ENCODE measurements at regions not wholly inside any gene's neighbourhood (a gene's known extent, or its start where the extent isn't known, plus 50 kb on each side); places are given as distances from the start of the nearest gene placed in this dataset.
"Not testable (repeated sequence)": the region's sequence is repeated elsewhere in the genome, so short reads cannot be mapped to it uniquely, and the experiment has no call there.

GRCh38 chr18:26637983-26638382, 89.6 kb upstream of the KCTD1 start:
- Mint-ChIP-seq H3K36me3 (ENCODE audit: low read depth) (no peaks in the 10 kb centered on the region), H3K9me3 (no peaks in the 10 kb centered on the region), H3K27ac (no peak overlapping the region), H3K4me3 (no peak overlapping the region), H3K4me1 (ENCODE audit: low read depth) (no peaks in the 10 kb centered on the region), H3K27me3 (ENCODE audit: low read depth) (peaks cover 4% of the 10 kb centered on the region)

- Mint-ChIP-seq H3K27ac (no peak overlapping the region), H3K27me3 (ENCODE audit: low read depth) (peaks cover 4% of the 10 kb centered on the region), H3K9me3 (no peaks in the 10 kb centered on the region), H3K4me1 (ENCODE audit: low read depth) (no peaks in the 10 kb centered on the region), H3K4me3 (no peak overlapping the region), H3K36me3 (ENCODE audit: low read depth) (no peaks in the 10 kb centered on the region)
These were observed 89.0 kb upstream of the KCTD1 start for GRCh38 chr18:26637324-26637723.

- Mint-ChIP-seq H3K4me1 (ENCODE audit: low read depth) (no peaks in the 10 kb centered on the region), H3K27me3 (ENCODE audit: low read depth) (peaks cover 4% of the 10 kb centered on the region), H3K36me3 (ENCODE audit: low read depth) (no peaks in the 10 kb centered on the region), H3K9me3 (no peaks in the 10 kb centered on the region), H3K4me3 (no peak overlapping the region), H3K27ac (no peak overlapping the region)
These were observed 87.1 kb upstream of the KCTD1 start for GRCh38 chr18:26635466-26635865.

GRCh38 chr18:26634631-26635030, 86.3 kb upstream of the KCTD1 start:
- H3K36me3 Mint-ChIP-seq (ENCODE audit: low read depth), result no peaks in the 10 kb centered on the region

GRCh38 chr18:26631135-26631534, 82.8 kb upstream of the KCTD1 start:
- no peak overlapping the region for H3K4me3 Mint-ChIP-seq
- H3K9me3 Mint-ChIP-seq, result no peaks in the 10 kb centered on the region
- peaks cover 4% of the 10 kb centered on the region for H3K27me3 Mint-ChIP-seq (ENCODE audit: low read depth)
- H3K27ac Mint-ChIP-seq, result no peak overlapping the region
- H3K4me1 Mint-ChIP-seq (ENCODE audit: low read depth), result no peaks in the 10 kb centered on the region
- no peaks in the 10 kb centered on the region for H3K36me3 Mint-ChIP-seq (ENCODE audit: low read depth)

More at GRCh38 chr18:26634631-26635030, 86.3 kb upstream of the KCTD1 start:
- Mint-ChIP-seq H3K4me3 (no peak overlapping the region), H3K9me3 (no peaks in the 10 kb centered on the region), H3K27me3 (ENCODE audit: low read depth) (peaks cover 4% of the 10 kb centered on the region), H3K27ac (no peak overlapping the region), H3K4me1 (ENCODE audit: low read depth) (no peaks in the 10 kb centered on the region)

- H3K27me3 Mint-ChIP-seq (ENCODE audit: low read depth), result peaks cover 4% of the 10 kb centered on the region
- H3K9me3 Mint-ChIP-seq, result peaks cover 3% of the 10 kb centered on the region
- H3K27ac Mint-ChIP-seq, result no peak overlapping the region
- H3K36me3 Mint-ChIP-seq (ENCODE audit: low read depth), result no peaks in the 10 kb centered on the region
- no peaks in the 10 kb centered on the region for H3K4me1 Mint-ChIP-seq (ENCODE audit: low read depth)
- H3K4me3 Mint-ChIP-seq, result no peak overlapping the region
These were observed 82.2 kb upstream of the KCTD1 start for GRCh38 chr18:26630596-26630995.

- Mint-ChIP-seq H3K4me1 (ENCODE audit: low read depth) (no peaks in the 10 kb centered on the region), H3K9me3 (peaks cover 25% of the 10 kb centered on the region), H3K4me3 (no peak overlapping the region), H3K27ac (no peak overlapping the region), H3K36me3 (ENCODE audit: low read depth) (no peaks in the 10 kb centered on the region), H3K27me3 (ENCODE audit: low read depth) (no peaks in the 10 kb centered on the region)
These were observed 79.7 kb upstream of the KCTD1 start for GRCh38 chr18:26628017-26628416.

GRCh38 chr18:26624443-26624842, 76.1 kb upstream of the KCTD1 start:
- Mint-ChIP-seq H3K4me3 (no peak overlapping the region), H3K27ac (no peak overlapping the region), H3K27me3 (ENCODE audit: low read depth) (no peaks in the 10 kb centered on the region), H3K4me1 (ENCODE audit: low read depth) (peaks cover 2% of the 10 kb centered on the region), H3K9me3 (peaks cover 27% of the 10 kb centered on the region), H3K36me3 (ENCODE audit: low read depth) (no peaks in the 10 kb centered on the region)

- not testable (repeated sequence) for H3K4me3 Mint-ChIP-seq; H3K36me3 Mint-ChIP-seq (ENCODE audit: low read depth); H3K27ac Mint-ChIP-seq; H3K27me3 Mint-ChIP-seq (ENCODE audit: low read depth); H3K4me1 Mint-ChIP-seq (ENCODE audit: low read depth)
- peaks cover 27% of the 10 kb centered on the region for H3K9me3 Mint-ChIP-seq
These were observed 75.0 kb upstream of the KCTD1 start for GRCh38 chr18:26623314-26623713.

GRCh38 chr18:26621161-26622026, 73.0 kb upstream of the KCTD1 start:
- peaks cover 2% of the 10 kb centered on the region for H3K4me1 Mint-ChIP-seq (ENCODE audit: low read depth)
- no peaks in the 10 kb centered on the region for H3K27me3 Mint-ChIP-seq (ENCODE audit: low read depth)
- no peaks in the 10 kb centered on the region for H3K36me3 Mint-ChIP-seq (ENCODE audit: low read depth)
- no peak overlapping the region for H3K4me3 Mint-ChIP-seq
- peaks cover 27% of the 10 kb centered on the region for H3K9me3 Mint-ChIP-seq
- H3K27ac Mint-ChIP-seq, result no peak overlapping the region

- H3K9me3 Mint-ChIP-seq, result peaks cover 12% of the 10 kb centered on the region
- H3K27me3 Mint-ChIP-seq (ENCODE audit: low read depth), result no peaks in the 10 kb centered on the region
- H3K4me1 Mint-ChIP-seq (ENCODE audit: low read depth), result peaks cover 2% of the 10 kb centered on the region
- no peaks in the 10 kb centered on the region for H3K36me3 Mint-ChIP-seq (ENCODE audit: low read depth)
- no peak overlapping the region for H3K27ac Mint-ChIP-seq
- no peak overlapping the region for H3K4me3 Mint-ChIP-seq
These were observed 71.0 kb upstream of the KCTD1 start for GRCh38 chr18:26619350-26619749.

- peaks cover 4% of the 10 kb centered on the region for H3K9me3 Mint-ChIP-seq
These were observed 69.8 kb upstream of the KCTD1 start for GRCh38 chr18:26618135-26618534.

GRCh38 chr18:26617151-26617554, 68.8 kb upstream of the KCTD1 start:
- no peaks in the 10 kb centered on the region for H3K36me3 Mint-ChIP-seq (ENCODE audit: low read depth)
- no peaks in the 10 kb centered on the region for H3K9me3 Mint-ChIP-seq
- no peak overlapping the region for H3K4me3 Mint-ChIP-seq
- no peaks in the 10 kb centered on the region for H3K27me3 Mint-ChIP-seq (ENCODE audit: low read depth)
- peaks cover 2% of the 10 kb centered on the region for H3K4me1 Mint-ChIP-seq (ENCODE audit: low read depth)
- no peak overlapping the region for H3K27ac Mint-ChIP-seq

More at GRCh38 chr18:26618135-26618534, 69.8 kb upstream of the KCTD1 start:
- Mint-ChIP-seq H3K4me1 (ENCODE audit: low read depth) (peaks cover 2% of the 10 kb centered on the region), H3K36me3 (ENCODE audit: low read depth) (no peaks in the 10 kb centered on the region), H3K27me3 (ENCODE audit: low read depth) (no peaks in the 10 kb centered on the region), H3K27ac (no peak overlapping the region), H3K4me3 (no peak overlapping the region)

GRCh38 chr18:26614374-26614773, 66.0 kb upstream of the KCTD1 start:
- Mint-ChIP-seq H3K9me3 (no peaks in the 10 kb centered on the region), H3K4me1 (ENCODE audit: low read depth) (no peaks in the 10 kb centered on the region), H3K4me3 (no peak overlapping the region), H3K36me3 (ENCODE audit: low read depth) (no peaks in the 10 kb centered on the region), H3K27me3 (ENCODE audit: low read depth) (peaks cover 5% of the 10 kb centered on the region), H3K27ac (no peak overlapping the region)
